GM12878 (cell line): ENCODE measurements at regions not wholly inside any gene's neighbourhood (a gene's known extent, or its start where the extent isn't known, plus 50 kb on each side); places are given as distances from the start of the nearest gene placed in this dataset.

Experiments used
- ATAC-seq: fragments of 200-7000 bp; cut with Tn5 transposase; 3 replicates; pipeline ENCODE4 v1.9.1; 2020; ENCODE audit warnings: mild to moderate bottlenecking, moderate library complexity
- BruUV-seq: library from RNA; stranded (reverse); fragments of 400-500 nt; replicated peaks from 2 replicates; lab custom pipeline; 2021; lab: Mats Ljungman, UMichigan
- CTCF ChIA-PET: fragments of 300-600 bp; sonication (Branson Sonifier 250); formaldehyde crosslinking; extraction: SDS; loops from one replicate; lab custom pipeline; 2021; ENCODE audit warnings: inconsistent platforms; lab: Yijun Ruan, JAX
- POLR2A ChIA-PET: fragments of 350-600 bp; formaldehyde crosslinking; extraction: SDS; loops from one replicate; lab custom pipeline; 2021; ENCODE audit warnings: inconsistent platforms; lab: Charles Lee
- RAD21 ChIA-PET: fragments of 300-600 bp; sonication (Branson Sonifier 250); formaldehyde crosslinking; loops from one replicate; lab custom pipeline; 2023; ENCODE audit warnings: antibody characterized with exemption; ENCODE audit not compliant: unreplicated experiment; lab: Charles Lee
- SMC1A ChIA-PET: fragments of 300-600 bp; sonication (Branson Sonifier 250); formaldehyde crosslinking; loops from one replicate; lab custom pipeline; 2023; ENCODE audit not compliant: unreplicated experiment, uncharacterized antibody; lab: Charles Lee
- DNase-seq: peaks from one replicate; pipeline ENCODE4 v3.0.0-alpha.2; 2011; ENCODE audit warnings: low read depth, low spot score
- FAIRE-seq: peaks from 3 replicates; lab custom pipeline; 2011; peaks lifted over from hg19 to GRCh38; lab: Jason Lieb, UNC
- H2AFZ ChIP-seq: 2 replicates; pipeline ENCODE4 v1.6.0; 2011; ENCODE audit warnings: low read depth, low read length, control low read depth; ENCODE audit not compliant: control insufficient read depth
- H3K27ac ChIP-seq: 2 replicates; pipeline ENCODE4 v1.5.1; 2011; ENCODE audit warnings: control low read depth; ENCODE audit not compliant: control insufficient read depth, insufficient read depth
- H3K27me3 ChIP-seq, 2 experiments: replicated peaks in 1 of 2; 2 replicates each; pipeline versions ENCODE4 v1.6.0 to v1.6.1; 2011; ENCODE audit warnings: low read length in 1 of 2; ENCODE audit not compliant: control insufficient read depth in 2 of 2, insufficient read depth in 2 of 2
- H3K36me3 ChIP-seq, 2 experiments: 2 replicates each; pipeline ENCODE4 v1.5.1; 2011; ENCODE audit warnings: low read length in 1 of 2; ENCODE audit not compliant: control insufficient read depth in 2 of 2, insufficient read depth in 2 of 2
- H3K4me1 ChIP-seq: 2 replicates; pipeline ENCODE4 v1.6.1; 2011; ENCODE audit warnings: mild to moderate bottlenecking, low read length, moderate library complexity, mixed read lengths; ENCODE audit not compliant: control insufficient read depth, insufficient read depth
- H3K4me2 ChIP-seq: 2 replicates; pipeline ENCODE4 v1.6.0; 2011; ENCODE audit warnings: control low read depth; ENCODE audit not compliant: control insufficient read depth, insufficient read depth
- H3K4me3 ChIP-seq: fragments of 200-600 bp; sonication (generic); 2 replicates; pipeline ENCODE4 v1.5.1; 2016
- H3K79me2 ChIP-seq: 2 replicates; pipeline ENCODE4 v1.6.0; 2011; ENCODE audit warnings: low read length; ENCODE audit not compliant: control insufficient read depth, insufficient read depth
- H3K9ac ChIP-seq: 2 replicates; pipeline ENCODE4 v1.8.0; 2011; ENCODE audit warnings: low read length, control low read depth, mixed read lengths; ENCODE audit not compliant: control insufficient read depth, insufficient read depth
- H3K9me3 ChIP-seq: replicated peaks from 3 replicates; pipeline ENCODE4 v1.5.1; 2011; ENCODE audit warnings: mild to moderate bottlenecking, low read length; ENCODE audit not compliant: control insufficient read depth, insufficient read depth
- H4K20me1 ChIP-seq: 2 replicates; pipeline ENCODE4 v1.6.0; 2011; ENCODE audit not compliant: control insufficient read depth, insufficient read depth
- ASH2L ChIP-seq: fragments of 300-600, 200-600 bp; sonication (generic); IDR thresholded peaks from 2 replicates; pipeline ENCODE4 v1.6.1; 2017; ENCODE audit warnings: low read depth, mild to moderate bottlenecking, borderline replicate concordance
- ATF2 ChIP-seq: IDR thresholded peaks from 2 replicates; pipeline ENCODE4 v1.6.1; 2012; ENCODE audit warnings: low read length, inconsistent platforms
- CBFB ChIP-seq: IDR thresholded peaks from 2 replicates; pipeline ENCODE4 v1.6.1; 2016; ENCODE audit warnings: antibody characterized with exemption, low read depth
- CEBPB ChIP-seq, 2 experiments: fragments of 150-350 bp in 1 of 2; IDR thresholded peaks; 2 replicates each; pipeline ENCODE4 v1.6.1; 2012 to 2014; ENCODE audit warnings: low read depth in 2 of 2, low read length in 2 of 2, borderline replicate concordance in 1 of 2, inconsistent platforms in 1 of 2
- DPF2 ChIP-seq: fragments of 450-650 bp; IDR thresholded peaks from 2 replicates; pipeline ENCODE4 v1.6.1; 2017; ENCODE audit warnings: mild to moderate bottlenecking
- GATAD2B ChIP-seq: fragments of 450-650 bp; conservative IDR thresholded peaks from 2 replicates; pipeline ENCODE4 v1.6.1; 2017; ENCODE audit warnings: low read depth, mild to moderate bottlenecking, moderate library complexity
- MLLT1 ChIP-seq: fragments of 450-650 bp; IDR thresholded peaks from 2 replicates; pipeline ENCODE4 v1.6.1; 2016; ENCODE audit warnings: mild to moderate bottlenecking
- NFIC ChIP-seq: IDR thresholded peaks from 2 replicates; pipeline ENCODE4 v1.6.1; 2012; ENCODE audit warnings: low read depth, mild to moderate bottlenecking, inconsistent platforms, low read length, moderate library complexity
- NFYB ChIP-seq: IDR thresholded peaks from 2 replicates; pipeline ENCODE4 v1.6.1; 2011; ENCODE audit warnings: low read depth, mild to moderate bottlenecking, low read length, improper control_type of control experiment, moderate library complexity; ENCODE audit not compliant: insufficient read depth
- PML ChIP-seq: IDR thresholded peaks from 2 replicates; pipeline ENCODE4 v1.6.1; 2012; ENCODE audit warnings: low read length, inconsistent platforms
- POLR2A ChIP-seq: IDR thresholded peaks from 2 replicates; pipeline ENCODE4 v1.6.1; 2011; ENCODE audit warnings: low read depth, mild to moderate bottlenecking, low read length
- RBBP5 ChIP-seq: fragments of 200-600 bp; sonication (generic); conservative IDR thresholded peaks from 2 replicates; pipeline ENCODE4 v1.6.1; 2016
- STAT3 ChIP-seq: IDR thresholded peaks from 2 replicates; pipeline ENCODE4 v1.6.1; 2011; ENCODE audit warnings: low read depth, low read length, improper control_type of control experiment
- ZBTB40 ChIP-seq: fragments of 450-650 bp; IDR thresholded peaks from 2 replicates; pipeline ENCODE4 v1.6.1; 2016; ENCODE audit warnings: mild to moderate bottlenecking, moderate library complexity, borderline replicate concordance
- WGBS: methylation state at CpG from one replicate; pipeline ENCODE4 v1.1.6; 2016; ENCODE audit warnings: low lambda C conversion rate; ENCODE audit not compliant: insufficient replicate concordance, insufficient coverage; ENCODE audit errors: missing lambda C conversion rate; 5-methylcytosine and 5-hydroxymethylcytosine counted together
- in situ Hi-C: fragments of 300-500 bp; cut with MboI; formaldehyde crosslinking; loops from 9 replicates; pipeline ENCODE4 v1.14.3; 2018; ENCODE audit warnings: mixed read lengths
- intact Hi-C: fragments of 100-400 bp; cut with micrococcal nuclease; formaldehyde crosslinking; loops from one replicate; pipeline ENCODE4 v1.14.2; 2022; ENCODE audit not compliant: unreplicated experiment

DNA sequence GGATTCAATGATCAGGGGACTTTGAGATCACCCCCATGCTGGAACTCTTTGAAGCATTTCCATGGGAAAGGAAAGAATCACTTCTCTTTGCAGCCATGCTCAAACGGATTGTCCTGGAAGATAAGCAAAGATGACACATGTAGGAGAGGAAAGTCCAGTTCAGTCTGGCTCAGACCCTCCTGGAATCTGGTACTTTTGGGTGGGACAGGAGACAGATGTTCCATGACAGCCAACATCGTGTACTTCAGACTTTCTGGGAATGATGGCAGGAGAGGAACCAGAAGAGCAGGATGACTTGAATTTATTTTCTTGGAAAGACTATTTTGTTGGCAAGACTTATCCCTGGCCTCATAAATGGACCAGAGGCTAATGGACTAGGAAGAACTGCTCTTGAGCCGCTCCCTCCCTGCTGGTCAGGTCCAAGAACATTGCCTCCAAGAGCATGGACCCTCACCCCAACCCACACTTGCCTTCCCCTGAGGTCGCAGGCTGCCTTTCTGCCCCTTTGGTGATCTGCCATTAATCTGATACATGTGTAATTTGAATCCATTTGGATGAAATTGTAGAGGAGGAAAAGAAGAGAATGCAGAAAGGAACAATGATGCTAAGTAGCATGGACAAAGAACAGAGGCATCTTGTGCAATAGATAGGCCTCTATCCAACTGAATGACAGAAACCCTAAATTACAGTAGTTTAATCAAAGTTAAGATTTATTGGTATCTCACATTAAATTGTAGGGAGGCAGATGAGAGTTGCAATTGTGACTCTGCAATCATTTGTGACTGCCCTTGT lies 201.0 kb downstream of the SNX19 start:
- H3K36me3 ChIP-seq, result no peaks in the 10 kb centered on the region
- SMC1A ChIA-PET, result interaction anchor here (1.3 kb wide), 1 partner anchor 12 kb away, joined by 5 read pairs; no protein-coding TSS in a partner anchor
- H3K4me3 ChIP-seq, result no peak overlapping the region
- no peak overlapping the region for H3K4me2 ChIP-seq
- FAIRE-seq, result no peak
- H3K79me2 ChIP-seq, result no peaks in the 10 kb centered on the region
- 2% methylated on average over 4 of the region's 4 CpGs for WGBS
- in situ Hi-C loops (no loop called here), intact Hi-C loops (no loop called here)
- no peak overlapping the region for H3K9ac ChIP-seq
- no peaks in the 10 kb centered on the region for H4K20me1 ChIP-seq
- POLR2A ChIA-PET, result no interaction called here
- H3K27me3 ChIP-seq, result peaks cover 1 to 2% of the 10 kb centered on the region in 2 experiments; a peak in 1 of 4 replicates
- CTCF ChIA-PET, result no interaction called here
- BruUV-seq, result no TSS peak
- RAD21 ChIA-PET, result no interaction called here
- no peak for TF ChIP-seq GATAD2B
- TF ChIP-seq NFYB, result no peak
- no peak for TF ChIP-seq CBFB
- TF ChIP-seq POLR2A, result no peak
- TF ChIP-seq DPF2, result no peak
- no peak for TF ChIP-seq CEBPB (IDR thresholded peaks at IDR 0.05; ENCODE audit: borderline replicate concordance in 1 of 2, low read depth in 2 of 2, low read length in 2 of 2)
- no peak for TF ChIP-seq PML
- no peak for TF ChIP-seq MLLT1
- no peak for TF ChIP-seq NFIC
- TF ChIP-seq RBBP5, result no peak
- no peak for TF ChIP-seq ASH2L
- no peak for TF ChIP-seq ATF2
- no peak for TF ChIP-seq STAT3
- no peak for TF ChIP-seq ZBTB40
- no peak for ATAC-seq
- H2AFZ ChIP-seq, result no peak overlapping the region
- H3K27ac ChIP-seq, result no peak overlapping the region
- DNase-seq, result no peak
- no peaks in the 10 kb centered on the region for H3K4me1 ChIP-seq
- no peaks in the 10 kb centered on the region for H3K9me3 ChIP-seq
